SU-DHL-6 (cell line): ENCODE measurements at regions not wholly inside any gene's neighbourhood (a gene's known extent, or its start where the extent isn't known, plus 50 kb on each side); places are given as distances from the start of the nearest gene placed in this dataset.

Experiments
- EZH2phosphoT487 ChIP-seq: fragments of 200-600 bp; sonication (generic), shearing (Covaris generic); conservative IDR thresholded peaks from 2 replicates; pipeline ENCODE4 v1.6.1; 2018; ENCODE audit warnings: mild to moderate bottlenecking, antibody characterized with exemption, low read length, moderate library complexity, mixed read lengths
- TF ChIP-seq, protein P1 (sequence below): fragments of 200-600 bp; sonication (generic); IDR thresholded peaks from one replicate; pipeline ENCODE4 v1.5.1; 2017; ENCODE audit warnings: antibody characterized with exemption, mild to moderate bottlenecking, low read length, moderate library complexity; ENCODE audit not compliant: insufficient read depth, poor library complexity, severe bottlenecking

DNA sequence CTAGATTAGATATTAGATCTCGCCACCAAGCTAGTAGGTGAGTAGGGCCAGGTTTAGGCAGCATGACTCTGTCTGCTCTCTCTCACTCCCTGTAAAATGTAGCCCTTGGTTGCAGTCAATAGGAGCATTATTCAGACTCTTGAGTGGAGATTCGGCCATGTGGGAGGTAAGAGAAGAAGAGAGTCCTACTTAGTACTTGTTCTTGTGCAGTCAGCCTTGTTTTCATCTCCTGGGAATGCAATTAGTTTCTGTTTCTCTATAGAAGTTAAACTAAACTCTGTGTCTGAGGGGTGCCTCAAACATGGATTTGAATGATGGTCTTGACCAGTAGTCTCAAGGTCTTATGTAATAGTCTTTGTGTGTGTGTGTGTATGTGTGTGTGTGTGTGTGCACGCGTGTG, 229.5 kb upstream of the DPH6 start:
- TF ChIP-seq, protein P1, sequence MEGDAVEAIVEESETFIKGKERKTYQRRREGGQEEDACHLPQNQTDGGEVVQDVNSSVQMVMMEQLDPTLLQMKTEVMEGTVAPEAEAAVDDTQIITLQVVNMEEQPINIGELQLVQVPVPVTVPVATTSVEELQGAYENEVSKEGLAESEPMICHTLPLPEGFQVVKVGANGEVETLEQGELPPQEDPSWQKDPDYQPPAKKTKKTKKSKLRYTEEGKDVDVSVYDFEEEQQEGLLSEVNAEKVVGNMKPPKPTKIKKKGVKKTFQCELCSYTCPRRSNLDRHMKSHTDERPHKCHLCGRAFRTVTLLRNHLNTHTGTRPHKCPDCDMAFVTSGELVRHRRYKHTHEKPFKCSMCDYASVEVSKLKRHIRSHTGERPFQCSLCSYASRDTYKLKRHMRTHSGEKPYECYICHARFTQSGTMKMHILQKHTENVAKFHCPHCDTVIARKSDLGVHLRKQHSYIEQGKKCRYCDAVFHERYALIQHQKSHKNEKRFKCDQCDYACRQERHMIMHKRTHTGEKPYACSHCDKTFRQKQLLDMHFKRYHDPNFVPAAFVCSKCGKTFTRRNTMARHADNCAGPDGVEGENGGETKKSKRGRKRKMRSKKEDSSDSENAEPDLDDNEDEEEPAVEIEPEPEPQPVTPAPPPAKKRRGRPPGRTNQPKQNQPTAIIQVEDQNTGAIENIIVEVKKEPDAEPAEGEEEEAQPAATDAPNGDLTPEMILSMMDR: no peak
- TF ChIP-seq EZH2phosphoT487: no peak
